ENCODE measurements at regions not wholly inside any gene's neighbourhood (a gene's known extent, or its start where the extent isn't known, plus 50 kb on each side); places are given as distances from the start of the nearest gene placed in this dataset.
"Not testable (repeated sequence)": the region's sequence is repeated elsewhere in the genome, so short reads cannot be mapped to it uniquely, and the experiment has no call there.

GRCh38 chr6:25181923-25182322, 97.3 kb upstream of the CARMIL1 start:
- DNase-seq: no peak

- DNase-seq: no peak
These were observed 92.3 kb upstream of the CARMIL1 start for GRCh38 chr6:25186919-25187318.

- DNase-seq: no peak
These were observed 90.9 kb upstream of the CARMIL1 start for GRCh38 chr6:25188232-25188631.

- DNase-seq: no peak
These were observed 86.3 kb upstream of the CARMIL1 start for GRCh38 chr6:25192590-25193459.

GRCh38 chr6:25193460-25194171, 85.6 kb upstream of the CARMIL1 start:
- DNase-seq: peak; percentile 37

- no peak for DNase-seq
These were observed 84.9 kb upstream of the CARMIL1 start for GRCh38 chr6:25194172-25194678.

- DNase-seq: no peak
These were observed 82.7 kb upstream of the CARMIL1 start for GRCh38 chr6:25196464-25196863.

- no peak for DNase-seq
These were observed 82.1 kb upstream of the CARMIL1 start for GRCh38 chr6:25197111-25197510.

- DNase-seq: no peak
These were observed 79.6 kb upstream of the CARMIL1 start for GRCh38 chr6:25199544-25199943.

GRCh38 chr6:25202504-25202903, 76.7 kb upstream of the CARMIL1 start:
- DNase-seq: no peak

GRCh38 chr6:25205629-25206028, 73.5 kb upstream of the CARMIL1 start:
- no peak for DNase-seq

GRCh38 chr6:25207453-25208155, 71.6 kb upstream of the CARMIL1 start:
- not testable (repeated sequence) for DNase-seq

GRCh38 chr6:25215881-25216280, 63.3 kb upstream of the CARMIL1 start:
- DNase-seq: no peak

- no peak for DNase-seq
These were observed 61.9 kb upstream of the CARMIL1 start for GRCh38 chr6:25217302-25217701.

- DNase-seq: no peak
These were observed 61.3 kb upstream of the CARMIL1 start for GRCh38 chr6:25217829-25218228.

GRCh38 chr6:25218346-25218745, 60.8 kb upstream of the CARMIL1 start:
- DNase-seq: no peak

- no peak for DNase-seq
These were observed 59.8 kb upstream of the CARMIL1 start for GRCh38 chr6:25219216-25219916.

- no peak for DNase-seq
These were observed 59.3 kb upstream of the CARMIL1 start for GRCh38 chr6:25219917-25220278.

GRCh38 chr6:25220857-25221256, 58.3 kb upstream of the CARMIL1 start:
- no peak for DNase-seq

- DNase-seq: no peak
These were observed 57.0 kb upstream of the CARMIL1 start for GRCh38 chr6:25222006-25222678.

GRCh38 chr6:25223490-25223991, 55.6 kb upstream of the CARMIL1 start:
- peak; percentile 61 for DNase-seq
